ENCODE measurements at regions not wholly inside any gene's neighbourhood (a gene's known extent, or its start where the extent isn't known, plus 50 kb on each side); places are given as distances from the start of the nearest gene placed in this dataset.

GRCh38 chr16:62870554-62870953 is 834.3 kb upstream of the CDH8 start:
- TF ChIP-seq, protein P1, sequence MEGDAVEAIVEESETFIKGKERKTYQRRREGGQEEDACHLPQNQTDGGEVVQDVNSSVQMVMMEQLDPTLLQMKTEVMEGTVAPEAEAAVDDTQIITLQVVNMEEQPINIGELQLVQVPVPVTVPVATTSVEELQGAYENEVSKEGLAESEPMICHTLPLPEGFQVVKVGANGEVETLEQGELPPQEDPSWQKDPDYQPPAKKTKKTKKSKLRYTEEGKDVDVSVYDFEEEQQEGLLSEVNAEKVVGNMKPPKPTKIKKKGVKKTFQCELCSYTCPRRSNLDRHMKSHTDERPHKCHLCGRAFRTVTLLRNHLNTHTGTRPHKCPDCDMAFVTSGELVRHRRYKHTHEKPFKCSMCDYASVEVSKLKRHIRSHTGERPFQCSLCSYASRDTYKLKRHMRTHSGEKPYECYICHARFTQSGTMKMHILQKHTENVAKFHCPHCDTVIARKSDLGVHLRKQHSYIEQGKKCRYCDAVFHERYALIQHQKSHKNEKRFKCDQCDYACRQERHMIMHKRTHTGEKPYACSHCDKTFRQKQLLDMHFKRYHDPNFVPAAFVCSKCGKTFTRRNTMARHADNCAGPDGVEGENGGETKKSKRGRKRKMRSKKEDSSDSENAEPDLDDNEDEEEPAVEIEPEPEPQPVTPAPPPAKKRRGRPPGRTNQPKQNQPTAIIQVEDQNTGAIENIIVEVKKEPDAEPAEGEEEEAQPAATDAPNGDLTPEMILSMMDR (conservative IDR thresholded peaks at IDR 0.05), result peak; percentile 33; the same call in 2 of the 3 replicates
- Histone ChIP-seq H2BK12ac (ENCODE audit: insufficient read length, low read depth, low read length) (no peak overlapping the region), H3T11ph (ENCODE audit: low read length) (no peak overlapping the region), H2AFZ (ENCODE audit: low read length) (no peak overlapping the region), H3K4me1 (ENCODE audit: insufficient read depth, low read length) (no peaks in the 10 kb centered on the region), H4K91ac (ENCODE audit: insufficient read length, low read depth, low read length) (no peak overlapping the region), H2BK120ac (ENCODE audit: low read depth, low read length, poor library complexity, severe bottlenecking) (no peak overlapping the region), H3K18ac (ENCODE audit: insufficient read length, low read depth, low read length) (no peak overlapping the region), H3K56ac (ENCODE audit: insufficient read length, low read depth, low read length) (no peak overlapping the region), H3K23me2 (ENCODE audit: insufficient read length, low read depth, low read length, poor library complexity, severe bottlenecking) (no peaks in the 10 kb centered on the region), H2AK5ac (ENCODE audit: insufficient read length, low read length) (no peak overlapping the region), H2BK5ac (ENCODE audit: insufficient read length, low read length) (no peak overlapping the region), H3K27ac (ENCODE audit: insufficient read length, low read depth, low read length) (no peak overlapping the region), H3K9ac (ENCODE audit: extremely low read depth, insufficient read length, low read length) (no peak overlapping the region), H4K5ac (ENCODE audit: insufficient read length, low read depth, low read length) (no peak overlapping the region), H4K20me1 (ENCODE audit: control insufficient read depth, insufficient read depth, insufficient read length) (no peaks in the 10 kb centered on the region), H3K23ac (ENCODE audit: insufficient read length, low read depth, low read length) (no peak overlapping the region), H3K4me2 (ENCODE audit: insufficient read depth, insufficient read length, low read length) (no peak overlapping the region), H3K27me3 (ENCODE audit: insufficient read depth, low read length) (no peaks in the 10 kb centered on the region), H3K14ac (ENCODE audit: insufficient read depth, low read length) (no peak overlapping the region), H4K8ac (replicated peaks; ENCODE audit: insufficient read length, low read depth, low read length) (no peak overlapping the region), H2BK20ac (ENCODE audit: low read depth, low read length, poor library complexity, severe bottlenecking) (no peak overlapping the region), H3K79me1 (ENCODE audit: insufficient read depth, low read depth, low read length, poor library complexity, severe bottlenecking) (no peaks in the 10 kb centered on the region), H2BK15ac (ENCODE audit: low read depth, low read length) (no peak overlapping the region), H3K79me2 (ENCODE audit: insufficient read depth, low read length) (no peaks in the 10 kb centered on the region), H3K9me3 (ENCODE audit: control insufficient read depth, low read depth, low read length) (no peaks in the 10 kb centered on the region), H3K4ac (ENCODE audit: low read depth, low read length) (no peak overlapping the region)
- no peak for DNase-seq
- Mint-ChIP-seq H3K4me1 (peaks cover 0 to 5% of the 10 kb centered on the region in 2 experiments; a peak in 1 of 4 replicates), H3K36me3 (ENCODE audit: insufficient read depth in 1 of 3, low read depth in 3 of 3) (peaks cover 0 to 9% (median 3%) of the 10 kb centered on the region in 3 experiments; a peak in 3 of 7 replicates), H3K4me3 (no peak overlapping the region), H3K27me3 (ENCODE audit: low read depth) (no peaks in the 10 kb centered on the region), H3K9me3 (peaks cover 3 to 8% of the 10 kb centered on the region in 2 experiments; a peak in 4 of 5 replicates), H3K27ac (no peak overlapping the region)

Measured in H9 (cell line).